ENCODE measurements at regions not wholly inside any gene's neighbourhood (a gene's known extent, or its start where the extent isn't known, plus 50 kb on each side); places are given as distances from the start of the nearest gene placed in this dataset.

- TF ChIP-seq POLR2A (IDR thresholded peaks at IDR 0.05) = no peak
- no peak for TF ChIP-seq CTCF (IDR thresholded peaks at IDR 0.05)
- Histone ChIP-seq H3K9me3 (no peaks in the 10 kb centered on the region), H3K4me1 (peaks cover 15% of the 10 kb centered on the region), H3K4me3 (no peak overlapping the region), H3K27me3 (peaks cover 0 to 4% of the 10 kb centered on the region in 2 donors), H3K36me3 (replicated peaks in 1 of 2; ENCODE audit: insufficient read depth in 1 of 2, low read depth in 2 of 2) (no peaks in the 10 kb centered on the region), H3K27ac (no peak overlapping the region)
- DNase-seq (no peak), ATAC-seq (peak; percentile 42)
- intact Hi-C loops (cut with DNase I) = no loop called here
- WGBS, 2 donors = 64 to 85% methylated on average over 2 of the region's 2 CpGs
Measured at GRCh38 chr12:115096588-115097397, 412.8 kb upstream of the TBX3 start.

- intact Hi-C loops (cut with DNase I) = no loop called here
- WGBS, 2 donors = 44 to 53% methylated on average over 10 of the region's 10 CpGs
- Histone ChIP-seq H3K36me3 (replicated peaks in 1 of 2; ENCODE audit: insufficient read depth in 1 of 2, low read depth in 2 of 2) (no peaks in the 10 kb centered on the region), H3K4me1 (peaks cover 15% of the 10 kb centered on the region), H3K4me3 (no peak overlapping the region), H3K9me3 (no peaks in the 10 kb centered on the region), H3K27ac (no peak overlapping the region), H3K27me3 (peaks cover 0 to 4% of the 10 kb centered on the region in 2 donors)
- DNase-seq (peak in 2 of 4 donors; percentile 12 to 15), ATAC-seq (no peak)
- TF ChIP-seq POLR2A (IDR thresholded peaks at IDR 0.05) (no peak), CTCF (IDR thresholded peaks at IDR 0.05) (no peak)
Measured at GRCh38 chr12:115095073-115095748, 411.2 kb upstream of the TBX3 start.

- Histone ChIP-seq H3K27me3 (peaks cover 0 to 4% of the 10 kb centered on the region in 2 donors), H3K4me1 (peaks cover 18% of the 10 kb centered on the region), H3K27ac (peak overlapping the region in 1 of 4 donors; percentile 22), H3K36me3 (replicated peaks in 1 of 2; ENCODE audit: insufficient read depth in 1 of 2, low read depth in 2 of 2) (no peaks in the 10 kb centered on the region), H3K4me3 (no peak overlapping the region), H3K9me3 (no peaks in the 10 kb centered on the region)
- peak; percentile 21 for ATAC-seq
- 16 to 23% methylated on average over 9 of the region's 9 CpGs for WGBS, 2 donors
- intact Hi-C loops (cut with DNase I) = no loop called here
- peak in 1 of 4 donors; percentile 14 for DNase-seq
- TF ChIP-seq POLR2A (IDR thresholded peaks at IDR 0.05) (no peak), CTCF (IDR thresholded peaks at IDR 0.05) (no peak)
Measured at GRCh38 chr12:115094163-115094816, 410.3 kb upstream of the TBX3 start.

- 80 to 85% methylated on average over 1 of the region's 1 CpG for WGBS, 2 donors
- no peaks in the 10 kb centered on the region for H3K36me3 ChIP-seq (replicated peaks in 1 of 2; ENCODE audit: insufficient read depth in 1 of 2, low read depth in 2 of 2)
- intact Hi-C loops (cut with DNase I) = no loop called here
- DNase-seq = no peak
- H3K4me1 ChIP-seq = peaks cover 28% of the 10 kb centered on the region
- no peak overlapping the region for H3K27ac ChIP-seq
- TF ChIP-seq CTCF (IDR thresholded peaks at IDR 0.05) = no peak
- no peak for TF ChIP-seq POLR2A (IDR thresholded peaks at IDR 0.05)
- no peaks in the 10 kb centered on the region for H3K9me3 ChIP-seq
- no peak overlapping the region for H3K4me3 ChIP-seq
- no peak for ATAC-seq
- peaks cover 0 to 4% of the 10 kb centered on the region in 2 donors for H3K27me3 ChIP-seq
Measured at GRCh38 chr12:115093261-115093660, 409.3 kb upstream of the TBX3 start.
